ENCODE measurements at regions not wholly inside any gene's neighbourhood (a gene's known extent, or its start where the extent isn't known, plus 50 kb on each side); places are given as distances from the start of the nearest gene placed in this dataset.

DNA sequence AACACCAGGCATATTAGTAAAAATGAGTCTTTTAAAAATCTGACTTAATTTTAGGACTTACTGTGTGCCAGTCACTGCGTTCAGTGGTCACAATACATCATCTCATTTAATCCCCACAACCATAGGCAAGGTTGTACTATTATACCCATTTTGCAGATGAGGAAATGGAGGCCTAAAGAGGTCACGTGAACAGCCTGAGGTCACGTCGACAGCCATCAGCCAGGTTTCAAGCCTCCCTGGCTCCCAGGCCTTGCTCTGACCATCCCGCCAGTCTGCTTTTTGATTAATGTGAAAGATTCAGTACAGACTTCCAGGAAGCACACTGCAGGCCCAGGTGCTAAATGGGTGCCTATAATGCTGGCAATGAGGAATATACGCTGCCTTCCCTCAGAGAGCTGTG lies 86.3 kb upstream of the TOX3 start:
- Histone ChIP-seq H3K36me3 (ENCODE audit: control insufficient read depth in 1 of 2, insufficient read depth in 2 of 2, low read length in 2 of 2) (no peaks in the 10 kb centered on the region), H2AFZ (ENCODE audit: low read depth, low read length, poor library complexity, severe bottlenecking) (no peak overlapping the region), H3K27ac (ENCODE audit: low read depth, low read length) (no peak overlapping the region), H3K4me3 (replicated peaks in 1 of 2; ENCODE audit: low read depth in 1 of 2, low read length in 2 of 2) (no peak overlapping the region), H3K79me2 (ENCODE audit: insufficient read depth, low read length) (no peaks in the 10 kb centered on the region), H4K20me1 (ENCODE audit: insufficient read depth) (no peaks in the 10 kb centered on the region), H3K9me3 (ENCODE audit: control insufficient read depth in 1 of 2, insufficient read depth in 1 of 2, low read depth in 1 of 2, low read length in 2 of 2) (no peaks in the 10 kb centered on the region), H3K4me2 (ENCODE audit: low read length) (no peak overlapping the region), H3K9ac (ENCODE audit: low read length) (no peak overlapping the region), H3K4me1 (ENCODE audit: control insufficient read depth in 1 of 2, insufficient read depth in 2 of 2, low read length in 2 of 2) (no peaks in the 10 kb centered on the region), H3K27me3 (ENCODE audit: insufficient read depth, low read length) (no peaks in the 10 kb centered on the region), H3K9me2 (ENCODE audit: insufficient read depth) (no peaks in the 10 kb centered on the region)
- BruUV-seq (replicated peaks), result no TSS peak
- TF ChIP-seq RAD21 (IDR thresholded peaks at IDR 0.05; ENCODE audit: low read depth), result no peak
- no peak for TF ChIP-seq JUND (IDR thresholded peaks at IDR 0.05)
- TF ChIP-seq, protein P1, sequence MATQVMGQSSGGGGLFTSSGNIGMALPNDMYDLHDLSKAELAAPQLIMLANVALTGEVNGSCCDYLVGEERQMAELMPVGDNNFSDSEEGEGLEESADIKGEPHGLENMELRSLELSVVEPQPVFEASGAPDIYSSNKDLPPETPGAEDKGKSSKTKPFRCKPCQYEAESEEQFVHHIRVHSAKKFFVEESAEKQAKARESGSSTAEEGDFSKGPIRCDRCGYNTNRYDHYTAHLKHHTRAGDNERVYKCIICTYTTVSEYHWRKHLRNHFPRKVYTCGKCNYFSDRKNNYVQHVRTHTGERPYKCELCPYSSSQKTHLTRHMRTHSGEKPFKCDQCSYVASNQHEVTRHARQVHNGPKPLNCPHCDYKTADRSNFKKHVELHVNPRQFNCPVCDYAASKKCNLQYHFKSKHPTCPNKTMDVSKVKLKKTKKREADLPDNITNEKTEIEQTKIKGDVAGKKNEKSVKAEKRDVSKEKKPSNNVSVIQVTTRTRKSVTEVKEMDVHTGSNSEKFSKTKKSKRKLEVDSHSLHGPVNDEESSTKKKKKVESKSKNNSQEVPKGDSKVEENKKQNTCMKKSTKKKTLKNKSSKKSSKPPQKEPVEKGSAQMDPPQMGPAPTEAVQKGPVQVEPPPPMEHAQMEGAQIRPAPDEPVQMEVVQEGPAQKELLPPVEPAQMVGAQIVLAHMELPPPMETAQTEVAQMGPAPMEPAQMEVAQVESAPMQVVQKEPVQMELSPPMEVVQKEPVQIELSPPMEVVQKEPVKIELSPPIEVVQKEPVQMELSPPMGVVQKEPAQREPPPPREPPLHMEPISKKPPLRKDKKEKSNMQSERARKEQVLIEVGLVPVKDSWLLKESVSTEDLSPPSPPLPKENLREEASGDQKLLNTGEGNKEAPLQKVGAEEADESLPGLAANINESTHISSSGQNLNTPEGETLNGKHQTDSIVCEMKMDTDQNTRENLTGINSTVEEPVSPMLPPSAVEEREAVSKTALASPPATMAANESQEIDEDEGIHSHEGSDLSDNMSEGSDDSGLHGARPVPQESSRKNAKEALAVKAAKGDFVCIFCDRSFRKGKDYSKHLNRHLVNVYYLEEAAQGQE (IDR thresholded peaks at IDR 0.05; ENCODE audit: low read depth), result no peak
- no peak for TF ChIP-seq SRF (IDR thresholded peaks at IDR 0.05; ENCODE audit: low read depth)
- no peak for TF ChIP-seq ZNF274 (IDR thresholded peaks at IDR 0.05; ENCODE audit: low read depth, low read length)
- TF ChIP-seq, protein P2, sequence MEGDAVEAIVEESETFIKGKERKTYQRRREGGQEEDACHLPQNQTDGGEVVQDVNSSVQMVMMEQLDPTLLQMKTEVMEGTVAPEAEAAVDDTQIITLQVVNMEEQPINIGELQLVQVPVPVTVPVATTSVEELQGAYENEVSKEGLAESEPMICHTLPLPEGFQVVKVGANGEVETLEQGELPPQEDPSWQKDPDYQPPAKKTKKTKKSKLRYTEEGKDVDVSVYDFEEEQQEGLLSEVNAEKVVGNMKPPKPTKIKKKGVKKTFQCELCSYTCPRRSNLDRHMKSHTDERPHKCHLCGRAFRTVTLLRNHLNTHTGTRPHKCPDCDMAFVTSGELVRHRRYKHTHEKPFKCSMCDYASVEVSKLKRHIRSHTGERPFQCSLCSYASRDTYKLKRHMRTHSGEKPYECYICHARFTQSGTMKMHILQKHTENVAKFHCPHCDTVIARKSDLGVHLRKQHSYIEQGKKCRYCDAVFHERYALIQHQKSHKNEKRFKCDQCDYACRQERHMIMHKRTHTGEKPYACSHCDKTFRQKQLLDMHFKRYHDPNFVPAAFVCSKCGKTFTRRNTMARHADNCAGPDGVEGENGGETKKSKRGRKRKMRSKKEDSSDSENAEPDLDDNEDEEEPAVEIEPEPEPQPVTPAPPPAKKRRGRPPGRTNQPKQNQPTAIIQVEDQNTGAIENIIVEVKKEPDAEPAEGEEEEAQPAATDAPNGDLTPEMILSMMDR (IDR thresholded peaks at IDR 0.05 in 2 of 3, conservative IDR thresholded peaks at IDR 0.05 in 1 of 3; ENCODE audit: borderline replicate concordance in 1 of 3, insufficient read depth in 1 of 3, low read depth in 2 of 3, low read length in 2 of 3), result no peak
- no peak for TF ChIP-seq POLR2AphosphoS5 (IDR thresholded peaks at IDR 0.05; ENCODE audit: low read depth, low read length)
- no peak for TF ChIP-seq TCF7L2 (IDR thresholded peaks at IDR 0.05; ENCODE audit: borderline replicate concordance, extremely low read depth, insufficient read depth, insufficient read length)
- TF ChIP-seq, protein P3, sequence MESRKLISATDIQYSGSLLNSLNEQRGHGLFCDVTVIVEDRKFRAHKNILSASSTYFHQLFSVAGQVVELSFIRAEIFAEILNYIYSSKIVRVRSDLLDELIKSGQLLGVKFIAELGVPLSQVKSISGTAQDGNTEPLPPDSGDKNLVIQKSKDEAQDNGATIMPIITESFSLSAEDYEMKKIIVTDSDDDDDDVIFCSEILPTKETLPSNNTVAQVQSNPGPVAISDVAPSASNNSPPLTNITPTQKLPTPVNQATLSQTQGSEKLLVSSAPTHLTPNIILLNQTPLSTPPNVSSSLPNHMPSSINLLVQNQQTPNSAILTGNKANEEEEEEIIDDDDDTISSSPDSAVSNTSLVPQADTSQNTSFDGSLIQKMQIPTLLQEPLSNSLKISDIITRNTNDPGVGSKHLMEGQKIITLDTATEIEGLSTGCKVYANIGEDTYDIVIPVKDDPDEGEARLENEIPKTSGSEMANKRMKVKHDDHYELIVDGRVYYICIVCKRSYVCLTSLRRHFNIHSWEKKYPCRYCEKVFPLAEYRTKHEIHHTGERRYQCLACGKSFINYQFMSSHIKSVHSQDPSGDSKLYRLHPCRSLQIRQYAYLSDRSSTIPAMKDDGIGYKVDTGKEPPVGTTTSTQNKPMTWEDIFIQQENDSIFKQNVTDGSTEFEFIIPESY (IDR thresholded peaks at IDR 0.05; ENCODE audit: extremely low read depth, insufficient replicate concordance, low read length), result no peak
- TF ChIP-seq, protein P4, sequence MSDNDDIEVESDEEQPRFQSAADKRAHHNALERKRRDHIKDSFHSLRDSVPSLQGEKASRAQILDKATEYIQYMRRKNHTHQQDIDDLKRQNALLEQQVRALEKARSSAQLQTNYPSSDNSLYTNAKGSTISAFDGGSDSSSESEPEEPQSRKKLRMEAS (IDR thresholded peaks at IDR 0.05), result no peak
- no peak for TF ChIP-seq YY1 (IDR thresholded peaks at IDR 0.05; ENCODE audit: extremely low read depth, insufficient replicate concordance, low read depth, low read length)
- no peak for TF ChIP-seq CEBPB (IDR thresholded peaks at IDR 0.05; ENCODE audit: low read depth)
- TF ChIP-seq, protein P5, sequence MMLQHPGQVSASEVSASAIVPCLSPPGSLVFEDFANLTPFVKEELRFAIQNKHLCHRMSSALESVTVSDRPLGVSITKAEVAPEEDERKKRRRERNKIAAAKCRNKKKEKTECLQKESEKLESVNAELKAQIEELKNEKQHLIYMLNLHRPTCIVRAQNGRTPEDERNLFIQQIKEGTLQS (IDR thresholded peaks at IDR 0.05), result no peak
- ChIA-PET RAD21 (ENCODE audit: low non-redundant PET in 1 of 2, low total read pairs in 2 of 2, uncharacterized antibody in 2 of 2, unreplicated experiment in 2 of 2) (no interaction called here), POLR2A (no interaction called here), CTCF (no interaction called here)
- DNase-seq (ENCODE audit: low read depth, low spot score) (no peak), ATAC-seq (no peak)
- intact Hi-C loops (cut with micrococcal nuclease), result no loop called here

Measured in HCT116 (cell line).